ENCODE measurements at regions not wholly inside any gene's neighbourhood (a gene's known extent, or its start where the extent isn't known, plus 50 kb on each side); places are given as distances from the start of the nearest gene placed in this dataset.

- TF ChIP-seq CTCF (IDR thresholded peaks at IDR 0.05) (no peak), POLR2AphosphoS5 (IDR thresholded peaks at IDR 0.05) (no peak)
These were observed 108.7 kb downstream of the DISP1 start for GRCh38 chr1:222923506-222923905.
